LNCaP clone FGC (cell line): ENCODE measurements at regions not wholly inside any gene's neighbourhood (a gene's known extent, or its start where the extent isn't known, plus 50 kb on each side); places are given as distances from the start of the nearest gene placed in this dataset.
"Not testable (repeated sequence)": the region's sequence is repeated elsewhere in the genome, so short reads cannot be mapped to it uniquely, and the experiment has no call there.

Experiments used
- DNase-seq: peaks from one replicate; pipeline ENCODE4 v3.0.0-alpha.2; 2011; ENCODE audit warnings: low read depth
- H3K4me3 ChIP-seq: 2 replicates; pipeline ENCODE4 v1.5.1; 2011; ENCODE audit warnings: mild to moderate bottlenecking, low read depth, low read length, control low read depth
- TF ChIP-seq, protein P1 (sequence below): IDR thresholded peaks from 2 replicates; pipeline ENCODE4 v1.5.1; 2012; ENCODE audit warnings: mild to moderate bottlenecking; ENCODE audit not compliant: control insufficient read depth, insufficient read depth; ENCODE audit errors: extremely low read depth

DNA sequence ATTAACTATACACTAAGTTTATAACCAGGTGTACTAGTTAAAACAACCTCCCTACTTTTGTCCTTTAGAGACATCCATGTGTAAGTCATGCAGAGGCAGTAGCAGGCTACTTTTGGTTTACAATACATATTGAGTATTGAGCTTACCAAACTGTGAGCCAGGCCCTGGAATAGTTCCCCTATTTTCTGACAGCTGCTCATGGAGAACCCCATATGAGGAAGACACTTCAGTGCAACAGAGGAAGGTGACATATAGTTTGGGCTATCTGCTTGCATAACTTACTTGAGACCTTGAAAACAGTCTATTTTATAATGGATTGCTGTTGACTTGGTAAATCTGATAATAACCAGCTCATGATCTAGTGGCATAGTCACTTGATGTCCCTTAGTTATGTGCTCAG, 190.5 kb downstream of the SH3BGRL start:
- TF ChIP-seq, protein P1, sequence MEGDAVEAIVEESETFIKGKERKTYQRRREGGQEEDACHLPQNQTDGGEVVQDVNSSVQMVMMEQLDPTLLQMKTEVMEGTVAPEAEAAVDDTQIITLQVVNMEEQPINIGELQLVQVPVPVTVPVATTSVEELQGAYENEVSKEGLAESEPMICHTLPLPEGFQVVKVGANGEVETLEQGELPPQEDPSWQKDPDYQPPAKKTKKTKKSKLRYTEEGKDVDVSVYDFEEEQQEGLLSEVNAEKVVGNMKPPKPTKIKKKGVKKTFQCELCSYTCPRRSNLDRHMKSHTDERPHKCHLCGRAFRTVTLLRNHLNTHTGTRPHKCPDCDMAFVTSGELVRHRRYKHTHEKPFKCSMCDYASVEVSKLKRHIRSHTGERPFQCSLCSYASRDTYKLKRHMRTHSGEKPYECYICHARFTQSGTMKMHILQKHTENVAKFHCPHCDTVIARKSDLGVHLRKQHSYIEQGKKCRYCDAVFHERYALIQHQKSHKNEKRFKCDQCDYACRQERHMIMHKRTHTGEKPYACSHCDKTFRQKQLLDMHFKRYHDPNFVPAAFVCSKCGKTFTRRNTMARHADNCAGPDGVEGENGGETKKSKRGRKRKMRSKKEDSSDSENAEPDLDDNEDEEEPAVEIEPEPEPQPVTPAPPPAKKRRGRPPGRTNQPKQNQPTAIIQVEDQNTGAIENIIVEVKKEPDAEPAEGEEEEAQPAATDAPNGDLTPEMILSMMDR = no peak
- no peak for DNase-seq
- H3K4me3 ChIP-seq = no peak overlapping the region

- no peak overlapping the region for H3K4me3 ChIP-seq
- DNase-seq = no peak
- TF ChIP-seq, protein P1 = no peak
These were observed 203.9 kb downstream of the SH3BGRL start for GRCh38 chrX:81405781-81406180.

DNA sequence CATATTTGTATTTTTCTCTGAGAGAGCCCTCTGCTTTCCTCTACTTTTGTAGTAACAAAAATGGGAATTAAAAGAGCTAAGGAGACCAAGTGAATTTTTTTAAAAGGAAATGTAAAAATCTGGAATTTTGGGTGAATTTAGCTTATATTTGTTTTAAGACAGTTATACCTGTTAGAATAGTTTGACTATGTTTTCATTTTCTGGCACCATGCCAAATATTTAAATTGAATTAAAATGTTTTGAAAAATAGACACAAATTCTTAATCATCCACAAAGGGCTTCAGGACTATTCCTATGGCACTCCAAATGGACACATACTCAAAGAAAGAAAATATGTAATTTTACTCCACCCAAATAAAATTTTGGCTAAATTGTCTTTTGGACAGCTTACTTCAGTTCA, 209.6 kb downstream of the SH3BGRL start:
- no peak overlapping the region for H3K4me3 ChIP-seq
- DNase-seq = no peak
- TF ChIP-seq, protein P1 = no peak

GRCh38 chrX:81412428-81412827, 210.5 kb downstream of the SH3BGRL start:
- H3K4me3 ChIP-seq = no peak overlapping the region
- no peak for DNase-seq
- TF ChIP-seq, protein P1 = no peak

- H3K4me3 ChIP-seq, DNase-seq: not testable (repeated sequence)
These were observed 211.0 kb downstream of the SH3BGRL start for GRCh38 chrX:81412857-81413256.

- DNase-seq = no peak
- TF ChIP-seq, protein P1 = no peak
- H3K4me3 ChIP-seq = no peak overlapping the region
These were observed 212.7 kb downstream of the SH3BGRL start for GRCh38 chrX:81414630-81415029.
